ENCODE measurements at regions not wholly inside any gene's neighbourhood (a gene's known extent, or its start where the extent isn't known, plus 50 kb on each side); places are given as distances from the start of the nearest gene placed in this dataset.

DNA sequence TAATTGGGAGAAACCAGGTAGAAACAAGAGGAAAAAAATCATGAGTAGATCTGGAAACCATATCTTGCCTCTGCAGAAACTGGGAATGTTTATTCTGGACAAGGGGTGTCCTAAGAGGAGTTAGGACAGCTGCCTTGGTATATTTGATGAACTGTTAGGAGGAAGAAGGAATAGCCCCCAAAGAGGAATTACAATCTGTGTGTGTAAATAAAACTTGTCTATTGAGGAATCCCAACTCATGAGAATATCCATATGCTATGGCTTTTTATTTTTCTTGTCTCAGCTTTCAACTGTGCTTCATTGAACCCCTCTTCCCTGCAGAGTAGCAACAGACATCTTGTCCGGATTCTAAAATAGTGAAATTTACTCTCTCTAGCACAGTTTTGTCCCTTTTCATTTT, 423.5 kb upstream of the SLC14A2 start:
- TF ChIP-seq, protein P1, sequence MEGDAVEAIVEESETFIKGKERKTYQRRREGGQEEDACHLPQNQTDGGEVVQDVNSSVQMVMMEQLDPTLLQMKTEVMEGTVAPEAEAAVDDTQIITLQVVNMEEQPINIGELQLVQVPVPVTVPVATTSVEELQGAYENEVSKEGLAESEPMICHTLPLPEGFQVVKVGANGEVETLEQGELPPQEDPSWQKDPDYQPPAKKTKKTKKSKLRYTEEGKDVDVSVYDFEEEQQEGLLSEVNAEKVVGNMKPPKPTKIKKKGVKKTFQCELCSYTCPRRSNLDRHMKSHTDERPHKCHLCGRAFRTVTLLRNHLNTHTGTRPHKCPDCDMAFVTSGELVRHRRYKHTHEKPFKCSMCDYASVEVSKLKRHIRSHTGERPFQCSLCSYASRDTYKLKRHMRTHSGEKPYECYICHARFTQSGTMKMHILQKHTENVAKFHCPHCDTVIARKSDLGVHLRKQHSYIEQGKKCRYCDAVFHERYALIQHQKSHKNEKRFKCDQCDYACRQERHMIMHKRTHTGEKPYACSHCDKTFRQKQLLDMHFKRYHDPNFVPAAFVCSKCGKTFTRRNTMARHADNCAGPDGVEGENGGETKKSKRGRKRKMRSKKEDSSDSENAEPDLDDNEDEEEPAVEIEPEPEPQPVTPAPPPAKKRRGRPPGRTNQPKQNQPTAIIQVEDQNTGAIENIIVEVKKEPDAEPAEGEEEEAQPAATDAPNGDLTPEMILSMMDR (IDR thresholded peaks at IDR 0.05), result no peak
- no peak for TF ChIP-seq POLR2A (IDR thresholded peaks at IDR 0.05)
